Common myeloid progenitor, CD34-positive (primary cell): ENCODE measurements at regions not wholly inside any gene's neighbourhood (a gene's known extent, or its start where the extent isn't known, plus 50 kb on each side); places are given as distances from the start of the nearest gene placed in this dataset.
"Not testable (repeated sequence)": the region's sequence is repeated elsewhere in the genome, so short reads cannot be mapped to it uniquely, and the experiment has no call there.

Source experiments
- CTCF ChIA-PET: fragments of 350-600 bp; sonication (Branson Sonifier 250); formaldehyde crosslinking; loops from one replicate; lab custom pipeline; 2021; ENCODE audit warnings: antibody characterized with exemption; lab: Charles Lee
- POLR2A ChIA-PET: fragments of 350-600 bp; sonication (Branson Sonifier 250); formaldehyde crosslinking; loops from one replicate; lab custom pipeline; 2021; ENCODE audit warnings: antibody characterized with exemption; lab: Charles Lee
- DNase-seq, 3 donors: peaks; one replicate each; pipeline versions ENCODE4 v3.0.0 to v3.0.0-alpha.2; 2013
- H3K27ac ChIP-seq, 2 experiments: 1 replicate in 1 of 2; 2 replicates in 1 of 2; pipeline ENCODE4 v1.7.0; 2013; ENCODE audit warnings: inconsistent platforms in 2 of 2, low read length in 2 of 2, mild to moderate bottlenecking in 2 of 2, low read depth in 1 of 2, moderate library complexity in 1 of 2; ENCODE audit not compliant: severe bottlenecking in 2 of 2, insufficient read depth in 1 of 2, poor library complexity in 1 of 2
- H3K27me3 ChIP-seq, 5 experiments: replicated peaks in 2 of 5; 1 replicate in 3 of 5; 2 replicates in 2 of 5; pipeline versions ENCODE4 v1.6.1 to v1.7.0; 2013; ENCODE audit warnings: low read length in 4 of 5, mild to moderate bottlenecking in 2 of 5, moderate library complexity in 2 of 5, inconsistent platforms in 1 of 5; ENCODE audit not compliant: insufficient read depth in 5 of 5, control insufficient read depth in 4 of 5
- H3K36me3 ChIP-seq, 4 experiments: 1 replicate in 2 of 4; 2 replicates in 2 of 4; pipeline versions ENCODE4 v1.6.1 to v1.7.0; 2013; ENCODE audit warnings: low read length in 3 of 4, control low read depth in 1 of 4, mild to moderate bottlenecking in 1 of 4; ENCODE audit not compliant: control insufficient read depth in 4 of 4, insufficient read depth in 4 of 4
- H3K4me1 ChIP-seq, 4 experiments: 1 replicate in 3 of 4; 2 replicates in 1 of 4; pipeline versions ENCODE4 v1.6.1 to v1.7.1; 2013; ENCODE audit warnings: low read length in 3 of 4, mild to moderate bottlenecking in 3 of 4, control low read depth in 1 of 4, inconsistent platforms in 1 of 4, moderate library complexity in 1 of 4; ENCODE audit not compliant: control insufficient read depth in 4 of 4, insufficient read depth in 4 of 4; ENCODE audit errors: control extremely low read depth in 1 of 4
- H3K4me3 ChIP-seq, 7 experiments: 1 replicate in 4 of 7; 2 replicates in 3 of 7; pipeline versions ENCODE4 v1.5.1 to v1.7.0; 2013; ENCODE audit warnings: mild to moderate bottlenecking in 7 of 7, low read length in 6 of 7, moderate library complexity in 6 of 7, inconsistent platforms in 2 of 7, low read depth in 2 of 7, control low read depth in 1 of 7; ENCODE audit not compliant: insufficient read depth in 4 of 7, control insufficient read depth in 1 of 7; ENCODE audit errors: extremely low read depth in 1 of 7
- H3K9me3 ChIP-seq, 5 experiments: 1 replicate in 4 of 5; 2 replicates in 1 of 5; pipeline versions ENCODE4 v1.6.1 to v1.7.1; 2013; ENCODE audit warnings: low read length in 4 of 5, mild to moderate bottlenecking in 2 of 5, inconsistent platforms in 1 of 5, low read depth in 1 of 5, moderate library complexity in 1 of 5; ENCODE audit not compliant: control insufficient read depth in 4 of 5, insufficient read depth in 2 of 5; ENCODE audit errors: control extremely low read depth in 1 of 5
- WGBS: methylation state at CpG from one replicate; pipeline ENCODE4 v1.1.5; 2013; ENCODE audit not compliant: insufficient coverage; 5-methylcytosine and 5-hydroxymethylcytosine counted together

GRCh38 chr1:206391903-206392302 is 78.4 kb upstream of the IKBKE start:
- DNase-seq, H3K27ac ChIP-seq, H3K27me3 ChIP-seq, H3K4me3 ChIP-seq, H3K9me3 ChIP-seq, POLR2A ChIA-PET, H3K36me3 ChIP-seq, H3K4me1 ChIP-seq, CTCF ChIA-PET: not testable (repeated sequence)
- no CpG with 5 or more reads among the region's 2 CpGs for WGBS

GRCh38 chr1:206397501-206397900 is 72.8 kb upstream of the IKBKE start:
- H3K27me3 ChIP-seq, H3K9me3 ChIP-seq, H3K4me1 ChIP-seq, H3K36me3 ChIP-seq, H3K4me3 ChIP-seq, H3K27ac ChIP-seq, CTCF ChIA-PET, POLR2A ChIA-PET, DNase-seq: not testable (repeated sequence)
- no CpG with 5 or more reads among the region's 6 CpGs for WGBS

GRCh38 chr1:206398261-206398660 is 72.0 kb upstream of the IKBKE start:
- H3K4me3 ChIP-seq, H3K27ac ChIP-seq, POLR2A ChIA-PET, H3K9me3 ChIP-seq, H3K27me3 ChIP-seq, H3K36me3 ChIP-seq, CTCF ChIA-PET, H3K4me1 ChIP-seq, DNase-seq: not testable (repeated sequence)
- WGBS, result no CpG with 5 or more reads among the region's 3 CpGs

DNA sequence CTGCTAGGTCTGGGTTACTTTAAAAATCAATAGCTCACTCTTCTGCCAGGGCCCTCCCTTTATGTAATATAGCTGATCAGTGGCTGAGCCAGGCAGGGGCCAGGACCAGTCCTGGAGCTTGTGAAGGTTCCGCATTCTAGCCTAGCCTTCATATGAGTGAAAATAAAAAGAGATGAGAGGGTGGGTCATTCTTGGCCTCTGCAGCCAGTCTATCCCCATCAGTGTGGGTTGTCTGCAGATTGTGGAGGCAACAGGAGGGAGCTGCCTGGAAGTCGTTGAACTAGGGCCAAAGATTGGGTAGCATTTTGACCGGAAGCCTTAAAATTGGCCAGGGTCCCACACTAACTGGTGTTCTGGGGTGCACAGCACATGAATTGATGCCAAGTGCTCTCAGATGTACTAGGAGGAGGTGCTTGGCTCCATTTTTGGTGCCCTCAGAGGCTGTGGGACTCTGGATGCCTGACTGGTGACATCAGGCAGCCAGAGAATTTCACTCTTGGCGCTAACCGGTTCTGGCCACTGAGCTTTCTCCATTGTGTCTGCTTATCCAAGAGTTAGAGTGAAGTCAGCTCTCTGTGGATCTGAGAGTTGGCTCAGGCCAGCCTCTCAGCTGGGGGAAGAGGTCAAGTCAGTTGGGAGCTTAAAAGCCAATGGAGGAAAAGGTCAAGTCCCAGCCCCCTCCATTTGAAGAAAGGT is 66.5 kb upstream of the IKBKE start:
- POLR2A ChIA-PET, CTCF ChIA-PET, H3K27me3 ChIP-seq, H3K4me3 ChIP-seq, H3K4me1 ChIP-seq, DNase-seq, H3K36me3 ChIP-seq, H3K9me3 ChIP-seq, H3K27ac ChIP-seq: not testable (repeated sequence)
- no CpG with 5 or more reads among the region's 5 CpGs for WGBS

DNA sequence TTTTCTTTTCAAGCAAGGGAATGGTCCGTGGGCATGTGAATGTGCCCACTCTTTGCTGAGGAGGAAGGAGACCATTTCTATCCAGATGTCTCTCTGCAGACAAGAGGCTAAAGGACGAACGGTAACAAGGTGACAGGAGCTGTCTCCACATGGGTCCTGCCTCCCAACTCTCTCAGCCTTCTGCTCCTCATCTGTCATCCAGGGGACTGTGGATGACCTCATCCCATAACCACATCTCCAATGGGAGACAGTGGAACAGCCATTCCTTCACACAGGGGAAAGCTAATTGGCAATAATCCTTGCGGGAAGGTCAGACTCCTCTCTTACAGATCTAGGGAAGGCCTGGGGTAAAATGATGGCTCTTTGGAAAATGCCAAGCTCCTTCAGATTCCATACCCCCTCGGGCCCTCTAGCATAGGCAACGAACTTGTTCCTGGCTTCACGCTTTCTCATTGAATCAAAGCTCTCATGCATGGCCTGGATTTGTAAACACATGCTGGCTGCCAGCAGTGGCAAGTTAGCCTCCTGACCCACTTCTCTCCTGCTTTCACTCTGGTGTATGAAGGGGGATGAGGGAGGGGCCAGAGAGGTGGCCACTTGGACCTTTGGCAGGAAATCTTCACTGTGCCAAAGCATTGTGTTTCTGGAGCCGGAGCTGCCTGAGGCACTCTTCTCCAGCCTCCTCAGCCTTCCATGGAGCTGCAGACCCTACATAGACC is 65.8 kb upstream of the IKBKE start:
- DNase-seq, H3K9me3 ChIP-seq, H3K36me3 ChIP-seq, CTCF ChIA-PET, POLR2A ChIA-PET, H3K27ac ChIP-seq, H3K27me3 ChIP-seq, H3K4me3 ChIP-seq, H3K4me1 ChIP-seq: not testable (repeated sequence)
- no CpG with 5 or more reads among the region's 8 CpGs for WGBS

- H3K27me3 ChIP-seq, DNase-seq, POLR2A ChIA-PET, H3K9me3 ChIP-seq, CTCF ChIA-PET, H3K4me3 ChIP-seq, H3K36me3 ChIP-seq, H3K4me1 ChIP-seq, H3K27ac ChIP-seq: not testable (repeated sequence)
- WGBS, result no CpG with 5 or more reads among the region's 7 CpGs
Observed at GRCh38 chr1:206405282-206405681, 65.0 kb upstream of the IKBKE start.

DNA sequence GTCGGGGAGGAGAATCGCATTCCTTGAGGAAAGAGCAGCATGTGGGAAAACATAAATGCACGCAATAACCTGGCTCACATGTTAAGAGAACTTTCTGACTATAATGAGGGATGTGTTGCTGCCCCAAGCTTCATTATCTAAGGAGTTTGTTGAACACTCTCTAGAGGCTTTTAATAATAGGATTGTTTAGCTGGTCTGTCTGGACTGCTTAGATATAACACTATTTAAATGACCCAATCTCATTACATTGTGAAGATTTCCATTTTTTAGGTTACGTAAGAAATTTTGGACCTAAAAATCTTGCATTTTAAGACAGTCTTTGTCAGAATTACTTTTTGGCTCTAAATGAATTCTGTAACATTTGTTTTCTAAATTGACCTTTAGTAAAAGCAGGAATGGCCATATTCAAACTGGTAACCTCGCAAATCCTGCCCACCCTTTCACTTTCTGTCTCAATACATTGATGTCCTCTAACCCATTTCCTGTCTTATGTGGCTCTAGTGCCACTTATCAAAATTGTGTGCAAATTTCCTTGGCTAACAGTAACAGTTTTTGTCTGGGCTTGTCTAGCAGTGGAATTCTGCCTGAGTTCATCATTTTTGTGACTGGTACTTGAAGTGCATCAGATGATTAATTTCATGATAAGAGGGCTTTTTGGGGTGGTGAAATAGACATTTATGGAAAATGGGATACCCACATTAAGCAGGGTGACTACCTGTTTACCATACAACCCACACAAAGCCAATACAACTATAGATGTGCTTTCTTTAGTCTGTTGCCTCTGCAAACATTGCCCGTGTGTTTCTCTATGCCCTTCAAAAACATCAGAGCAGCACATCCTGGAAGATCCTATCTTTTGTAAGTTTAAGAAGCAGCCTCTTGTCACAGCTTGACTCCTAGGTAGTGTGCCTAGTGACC is 61.6 kb upstream of the IKBKE start:
- H3K27ac ChIP-seq, CTCF ChIA-PET: not testable (repeated sequence)
- WGBS, result no CpG with 5 or more reads among the region's 6 CpGs

More for the DNA sequence above, 61.6 kb upstream of the IKBKE start:
- H3K4me1 ChIP-seq, H3K36me3 ChIP-seq, DNase-seq, POLR2A ChIA-PET, H3K9me3 ChIP-seq, H3K4me3 ChIP-seq, H3K27me3 ChIP-seq: not testable (repeated sequence)
